ENCODE measurements at regions not wholly inside any gene's neighbourhood (a gene's known extent, or its start where the extent isn't known, plus 50 kb on each side); places are given as distances from the start of the nearest gene placed in this dataset.

DNA sequence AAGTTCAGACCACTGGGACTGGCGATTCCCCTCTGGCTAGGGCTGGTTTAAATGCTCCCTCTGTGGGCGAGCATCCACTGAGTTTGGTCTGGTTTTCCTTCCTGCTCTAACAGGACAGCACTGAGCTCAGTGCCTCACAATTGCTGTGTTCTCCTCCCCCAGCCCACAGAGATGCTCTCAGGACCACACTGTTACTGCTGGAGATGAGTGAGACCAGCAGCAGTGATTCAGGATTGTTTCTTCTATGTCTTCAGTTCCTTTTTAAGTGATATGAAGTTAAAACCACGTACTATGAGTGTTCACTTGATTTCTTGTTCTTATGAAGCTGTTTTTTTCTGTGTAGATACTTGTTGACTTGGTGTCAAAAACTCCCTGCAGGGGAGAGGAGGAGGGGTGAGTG, 180.4 kb upstream of the COL8A1 start:
- Histone ChIP-seq H2BK12ac (ENCODE audit: insufficient read length, low read depth, low read length) (no peak overlapping the region), H3K23ac (ENCODE audit: insufficient read length, low read depth, low read length) (no peak overlapping the region), H3K79me2 (ENCODE audit: insufficient read depth, low read length) (no peaks in the 10 kb centered on the region), H4K91ac (ENCODE audit: insufficient read length, low read depth, low read length) (no peak overlapping the region), H3K56ac (ENCODE audit: insufficient read length, low read depth, low read length) (no peak overlapping the region), H4K5ac (ENCODE audit: insufficient read length, low read depth, low read length) (no peak overlapping the region), H3K18ac (ENCODE audit: insufficient read length, low read depth, low read length) (no peak overlapping the region), H3K9me3 (ENCODE audit: control insufficient read depth, low read depth, low read length) (no peaks in the 10 kb centered on the region), H3K14ac (ENCODE audit: insufficient read depth, low read length) (no peak overlapping the region), H3T11ph (ENCODE audit: low read length) (no peak overlapping the region), H3K79me1 (ENCODE audit: insufficient read depth, low read depth, low read length, poor library complexity, severe bottlenecking) (no peaks in the 10 kb centered on the region), H2BK5ac (ENCODE audit: insufficient read length, low read length) (no peak overlapping the region), H3K27me3 (ENCODE audit: insufficient read depth, low read length) (no peaks in the 10 kb centered on the region), H3K4me1 (ENCODE audit: insufficient read depth, low read length) (no peaks in the 10 kb centered on the region), H3K23me2 (ENCODE audit: insufficient read length, low read depth, low read length, poor library complexity, severe bottlenecking) (no peaks in the 10 kb centered on the region), H2BK15ac (ENCODE audit: low read depth, low read length) (no peak overlapping the region), H2BK120ac (ENCODE audit: low read depth, low read length, poor library complexity, severe bottlenecking) (no peak overlapping the region), H2AK5ac (ENCODE audit: insufficient read length, low read length) (no peak overlapping the region), H4K20me1 (ENCODE audit: control insufficient read depth, insufficient read depth, insufficient read length) (no peaks in the 10 kb centered on the region), H3K9ac (ENCODE audit: extremely low read depth, insufficient read length, low read length) (no peak overlapping the region), H2AFZ (ENCODE audit: low read length) (no peak overlapping the region), H4K8ac (replicated peaks; ENCODE audit: insufficient read length, low read depth, low read length) (peak overlapping the region; percentile 55), H2BK20ac (ENCODE audit: low read depth, low read length, poor library complexity, severe bottlenecking) (no peak overlapping the region), H3K27ac (ENCODE audit: insufficient read length, low read depth, low read length) (no peak overlapping the region), H3K4ac (ENCODE audit: low read depth, low read length) (no peak overlapping the region), H3K4me2 (ENCODE audit: insufficient read depth, insufficient read length, low read length) (no peak overlapping the region)
- Mint-ChIP-seq H3K4me3 (no peak overlapping the region), H3K27me3 (ENCODE audit: low read depth) (no peaks in the 10 kb centered on the region), H3K4me1 (no peaks in the 10 kb centered on the region), H3K27ac (no peak overlapping the region), H3K9me3 (peaks cover 8 to 13% of the 10 kb centered on the region in 2 experiments; a peak in 4 of 5 replicates), H3K36me3 (ENCODE audit: insufficient read depth in 1 of 3, low read depth in 3 of 3) (no peaks in the 10 kb centered on the region; a peak in 1 of 7 replicates)
- no peak for DNase-seq
- TF ChIP-seq, protein P1, sequence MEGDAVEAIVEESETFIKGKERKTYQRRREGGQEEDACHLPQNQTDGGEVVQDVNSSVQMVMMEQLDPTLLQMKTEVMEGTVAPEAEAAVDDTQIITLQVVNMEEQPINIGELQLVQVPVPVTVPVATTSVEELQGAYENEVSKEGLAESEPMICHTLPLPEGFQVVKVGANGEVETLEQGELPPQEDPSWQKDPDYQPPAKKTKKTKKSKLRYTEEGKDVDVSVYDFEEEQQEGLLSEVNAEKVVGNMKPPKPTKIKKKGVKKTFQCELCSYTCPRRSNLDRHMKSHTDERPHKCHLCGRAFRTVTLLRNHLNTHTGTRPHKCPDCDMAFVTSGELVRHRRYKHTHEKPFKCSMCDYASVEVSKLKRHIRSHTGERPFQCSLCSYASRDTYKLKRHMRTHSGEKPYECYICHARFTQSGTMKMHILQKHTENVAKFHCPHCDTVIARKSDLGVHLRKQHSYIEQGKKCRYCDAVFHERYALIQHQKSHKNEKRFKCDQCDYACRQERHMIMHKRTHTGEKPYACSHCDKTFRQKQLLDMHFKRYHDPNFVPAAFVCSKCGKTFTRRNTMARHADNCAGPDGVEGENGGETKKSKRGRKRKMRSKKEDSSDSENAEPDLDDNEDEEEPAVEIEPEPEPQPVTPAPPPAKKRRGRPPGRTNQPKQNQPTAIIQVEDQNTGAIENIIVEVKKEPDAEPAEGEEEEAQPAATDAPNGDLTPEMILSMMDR (conservative IDR thresholded peaks at IDR 0.05) = no peak
- WGBS (ENCODE audit: extremely low coverage, insufficient read length, low lambda C conversion rate) = no CpG with 5 or more reads among the region's 3 CpGs
